GM19240 (cell line): ENCODE measurements at regions not wholly inside any gene's neighbourhood (a gene's known extent, or its start where the extent isn't known, plus 50 kb on each side); places are given as distances from the start of the nearest gene placed in this dataset.
"Not testable (repeated sequence)": the region's sequence is repeated elsewhere in the genome, so short reads cannot be mapped to it uniquely, and the experiment has no call there.

Source experiments
- DNase-seq: peaks from one replicate; pipeline ENCODE4 v3.0.0; 2011; ENCODE audit warnings: low spot score; ENCODE audit not compliant: insufficient read length

DNA sequence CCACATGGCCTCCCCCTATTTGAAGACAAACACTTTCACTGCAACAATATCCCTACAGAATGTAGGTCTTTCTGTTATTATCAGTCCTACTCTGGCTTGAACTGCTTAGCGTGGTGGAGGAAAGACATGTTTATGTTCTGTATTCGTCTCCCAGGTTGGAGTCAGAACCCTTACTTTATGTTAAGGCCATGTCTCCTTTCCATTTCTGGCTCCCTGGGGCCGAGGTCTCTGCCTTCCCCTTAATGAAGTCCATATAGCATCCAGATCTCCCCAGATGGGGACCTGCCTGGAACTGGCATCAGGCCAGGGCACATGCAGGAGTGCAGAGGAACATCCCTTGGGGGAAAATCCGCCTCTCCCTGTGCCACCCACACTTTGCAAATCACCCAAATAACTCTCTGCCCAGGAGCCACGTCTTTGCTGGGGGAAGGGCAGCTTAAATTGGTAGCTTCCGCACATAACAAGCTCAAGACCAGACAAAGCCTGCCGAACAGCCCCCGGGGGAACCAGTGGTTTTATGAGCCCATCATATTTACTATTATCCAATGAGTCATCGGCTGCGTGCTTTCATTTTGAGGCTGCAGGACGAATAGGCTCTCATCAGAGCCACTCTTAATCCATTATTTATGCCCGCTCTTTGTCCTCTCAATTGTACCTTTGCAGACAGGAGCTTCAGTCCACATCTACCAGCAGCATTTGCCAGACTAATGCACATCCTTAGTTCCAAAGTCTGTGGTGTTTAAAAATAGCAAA lies 237.0 kb downstream of the UACA start:
- no peak for DNase-seq

DNA sequence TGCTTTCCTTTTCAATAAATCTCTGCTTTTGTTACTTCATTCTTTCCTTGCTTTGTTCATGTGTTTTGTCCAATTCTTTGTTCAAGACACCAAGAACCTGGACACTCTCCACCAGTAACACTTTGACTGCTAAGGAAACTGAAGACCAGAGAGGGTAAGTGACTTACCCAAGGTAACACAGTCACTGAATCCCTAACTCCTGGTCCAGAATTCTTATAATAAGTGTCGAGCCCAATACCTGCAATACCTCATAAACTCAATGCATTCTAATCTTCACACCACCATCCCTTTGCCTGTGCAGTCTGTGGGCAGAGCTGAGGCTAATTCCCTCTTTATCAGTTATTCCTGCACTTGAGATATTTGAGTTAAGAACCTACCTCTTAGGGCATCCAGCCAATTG lies 237.8 kb downstream of the UACA start:
- no peak for DNase-seq

DNA sequence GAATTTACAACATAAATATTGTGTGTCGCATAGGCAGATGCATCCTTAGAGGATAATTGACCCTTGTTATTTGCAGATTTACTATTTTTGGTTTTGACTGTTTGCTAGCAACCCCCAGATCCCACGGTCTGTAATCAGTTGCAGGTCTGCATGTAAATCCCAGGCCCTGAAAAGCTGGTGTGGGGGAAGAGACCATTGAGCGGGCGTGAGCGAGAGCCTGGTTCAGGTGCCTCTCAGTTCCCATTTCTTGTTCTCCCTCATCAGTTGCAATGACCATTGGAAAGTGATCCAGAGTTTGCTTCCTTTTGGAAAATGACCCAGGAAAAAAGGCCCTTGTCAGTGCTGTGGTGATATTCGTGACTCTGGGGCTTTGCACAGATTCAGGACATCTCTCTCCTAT lies 238.9 kb downstream of the UACA start:
- DNase-seq, result no peak

DNA sequence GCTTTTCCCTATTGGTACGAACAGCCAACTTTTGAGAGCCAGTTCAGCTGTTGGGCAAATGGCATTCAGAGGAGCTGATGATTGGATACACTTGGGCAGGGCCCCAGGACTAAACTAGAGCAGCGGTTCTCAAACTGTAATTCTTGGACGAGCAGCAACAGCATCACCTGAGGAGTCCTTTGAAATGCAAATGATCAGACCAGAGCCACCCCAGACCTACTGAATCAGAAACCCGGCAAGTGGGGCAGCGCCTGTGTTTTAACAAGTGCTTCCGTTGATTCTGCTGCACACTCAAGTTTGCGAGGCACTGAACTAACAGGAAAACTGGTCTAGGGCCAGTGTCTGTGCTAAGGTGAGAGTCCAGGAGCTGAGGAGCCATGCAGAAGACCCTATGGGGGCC lies 239.7 kb downstream of the UACA start:
- DNase-seq, result no peak

DNA sequence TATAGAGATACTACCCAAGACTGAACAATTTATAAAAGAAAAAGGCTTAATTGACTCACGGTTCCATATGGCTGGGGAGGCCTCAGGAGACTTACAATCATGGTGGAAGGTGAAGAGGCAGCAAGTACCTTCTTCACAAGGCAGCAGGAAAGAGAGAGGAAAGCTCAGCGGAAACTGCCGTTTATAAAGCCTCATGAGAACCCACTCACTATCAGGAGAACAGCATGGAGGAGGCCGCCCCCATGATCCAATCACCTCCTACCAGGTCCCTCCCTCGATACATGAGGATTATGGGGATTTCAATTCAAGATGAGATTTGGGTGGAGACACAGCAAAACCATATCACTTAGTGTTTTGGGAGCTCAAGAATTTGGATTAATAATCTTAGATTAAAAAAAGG lies 240.2 kb downstream of the UACA start:
- no peak for DNase-seq

DNA sequence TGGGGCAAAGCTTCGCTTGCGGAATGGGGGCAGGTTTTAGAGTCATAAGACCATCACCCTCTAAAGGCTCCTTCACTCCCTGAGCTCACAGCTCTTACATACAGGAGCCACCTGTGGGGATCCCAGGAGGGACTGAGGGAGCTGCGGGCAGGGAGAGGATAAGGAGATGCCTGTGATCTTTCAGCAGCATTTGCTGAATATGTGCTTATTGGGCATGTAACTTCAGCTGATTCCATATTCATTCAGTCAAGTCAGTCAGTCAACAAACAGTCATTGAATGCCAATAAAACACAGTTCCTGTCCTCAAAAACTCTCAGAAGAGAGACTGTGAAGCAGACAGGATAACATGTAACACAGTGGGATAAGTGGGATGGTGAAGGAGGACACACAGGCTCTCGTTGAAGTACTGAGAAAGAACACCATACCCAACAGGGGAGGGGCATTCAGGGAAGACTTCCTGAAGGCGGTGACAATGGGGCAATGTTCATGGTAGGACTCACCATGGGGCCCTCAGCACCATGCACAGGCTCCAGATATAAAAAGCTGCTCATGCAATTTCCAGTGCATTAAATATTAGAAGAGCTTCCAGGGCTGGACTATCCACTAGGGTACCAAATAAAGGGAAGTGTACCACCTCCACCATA lies 240.9 kb downstream of the UACA start:
- no peak for DNase-seq

DNA sequence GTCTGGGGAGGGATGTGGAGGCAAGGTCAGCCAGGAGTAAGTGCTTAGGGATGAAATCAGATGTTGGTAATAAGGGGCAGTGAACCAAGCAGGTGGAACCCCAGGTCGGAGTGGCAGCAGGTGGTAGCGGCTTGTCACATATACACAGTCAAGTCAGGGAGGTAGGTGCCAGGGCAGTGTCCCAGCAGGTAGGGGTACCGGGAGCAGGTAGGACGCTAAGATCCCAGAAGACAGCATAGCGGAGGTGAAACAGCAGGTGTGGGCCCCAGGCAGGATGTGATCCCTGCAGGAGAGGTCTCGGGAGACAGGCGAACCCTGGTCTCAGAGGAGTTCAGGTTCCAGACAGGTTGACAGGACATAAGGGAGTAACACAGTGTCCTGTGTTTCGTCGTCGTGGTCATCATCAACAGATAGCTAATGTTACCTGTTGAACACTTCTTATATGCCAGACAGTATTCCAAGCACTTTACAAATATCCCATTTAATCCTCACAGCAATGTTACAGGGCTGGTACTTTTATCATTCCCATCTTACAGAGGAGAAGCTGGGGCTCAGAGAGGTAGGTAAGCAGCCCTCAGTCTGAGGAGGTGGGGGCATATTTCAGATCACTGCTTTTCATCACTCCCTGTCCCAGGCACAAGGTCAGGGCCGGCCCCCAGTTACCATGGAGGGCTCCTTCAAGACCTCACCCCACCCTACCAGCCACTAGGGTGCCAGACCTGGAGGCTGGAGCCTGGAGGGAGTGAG lies 241.6 kb downstream of the UACA start:
- DNase-seq, result no peak

DNA sequence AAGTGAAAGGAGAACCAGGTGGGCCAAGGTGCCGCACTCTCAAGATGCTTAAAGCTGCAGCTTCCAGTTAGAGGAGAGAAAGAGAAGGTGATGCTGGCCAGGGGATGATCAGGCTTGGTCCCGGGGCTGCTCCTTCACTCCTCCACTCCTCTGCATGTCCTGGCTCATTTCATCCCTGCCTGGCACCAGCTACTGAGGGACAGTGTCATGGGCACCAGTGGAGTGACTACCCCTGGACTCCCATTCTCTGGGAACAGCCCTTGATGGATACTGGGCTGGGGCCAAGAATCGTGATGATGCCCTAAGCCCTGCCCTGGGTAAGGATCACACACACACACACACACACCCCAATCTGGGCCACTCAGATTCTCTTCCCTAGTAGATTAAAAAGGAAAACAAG lies 243.7 kb downstream of the UACA start:
- DNase-seq, result no peak

DNA sequence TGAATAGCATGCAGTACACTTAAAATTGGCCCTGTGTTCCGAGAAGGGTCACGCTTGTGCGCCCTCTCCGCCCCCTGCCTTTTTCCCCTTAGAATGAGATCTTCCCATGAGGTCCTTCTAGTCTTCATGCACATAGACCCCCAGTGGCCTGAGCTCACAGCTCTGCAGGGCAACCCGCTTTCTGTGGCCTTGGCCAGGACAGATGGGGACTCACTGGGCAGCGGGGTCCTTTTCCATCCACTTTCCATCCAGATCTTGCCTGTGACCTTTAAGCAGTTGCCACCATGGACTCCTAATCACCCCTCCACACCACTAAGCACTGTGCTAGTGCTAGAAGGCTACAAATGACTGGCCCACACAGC lies 244.4 kb downstream of the UACA start:
- DNase-seq, result no peak

DNA sequence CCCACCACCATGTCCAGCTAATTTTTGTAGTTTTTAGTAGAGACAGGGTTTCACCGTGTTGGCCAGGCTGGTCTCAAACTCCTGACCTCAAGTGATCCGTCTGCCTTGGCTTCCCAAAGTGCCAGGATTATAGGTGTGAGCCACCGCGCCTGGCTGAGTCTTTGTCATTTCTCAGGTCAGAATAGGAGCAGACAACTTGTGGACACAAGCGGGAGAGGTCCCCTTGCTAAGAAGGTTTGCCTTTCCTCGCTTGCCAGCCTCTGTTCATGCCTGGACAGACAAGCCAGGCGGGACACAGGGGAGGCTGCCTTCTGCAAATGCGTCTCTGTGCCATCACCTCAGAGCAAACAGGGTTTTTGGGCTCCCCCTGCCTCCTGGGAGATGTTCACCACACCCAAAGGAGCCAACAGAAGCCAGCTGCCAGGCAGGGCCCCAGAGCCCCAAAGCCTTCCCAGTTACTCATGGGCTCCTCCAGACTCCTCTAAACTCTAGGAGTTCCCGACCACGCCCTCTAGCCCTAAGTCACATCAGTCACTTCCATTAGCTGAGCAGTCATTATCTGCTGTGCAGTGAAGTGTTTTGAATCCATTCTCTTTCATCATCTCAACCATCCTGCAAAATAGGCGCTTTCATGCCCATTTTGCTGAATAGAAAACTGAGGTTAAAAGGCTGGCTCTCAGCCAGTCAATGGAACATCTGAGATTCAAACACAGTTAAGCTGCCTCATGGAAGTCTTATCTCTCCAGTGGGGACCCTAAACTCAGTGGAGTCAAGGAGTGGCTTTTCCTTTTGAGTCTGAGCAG lies 245.0 kb downstream of the UACA start:
- no peak for DNase-seq

DNA sequence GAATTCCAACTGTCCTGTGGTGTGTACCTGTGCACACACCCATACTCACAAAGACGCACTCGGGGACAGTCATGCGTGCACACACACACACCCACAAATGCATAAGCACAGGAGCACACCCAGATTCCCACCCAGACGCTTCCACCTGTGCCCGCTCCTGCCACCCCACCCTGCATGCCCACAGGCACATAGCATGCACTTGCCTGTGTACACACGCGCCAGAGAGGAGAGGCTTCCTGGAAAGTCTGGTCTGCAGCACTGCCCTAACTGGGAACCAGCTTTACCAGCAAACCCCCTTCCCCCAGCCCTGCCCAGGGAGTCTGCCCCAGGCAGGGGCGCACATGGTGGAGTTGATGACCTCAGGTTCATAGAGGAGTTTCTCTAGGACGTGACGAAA lies 246.2 kb downstream of the UACA start:
- no peak for DNase-seq

DNA sequence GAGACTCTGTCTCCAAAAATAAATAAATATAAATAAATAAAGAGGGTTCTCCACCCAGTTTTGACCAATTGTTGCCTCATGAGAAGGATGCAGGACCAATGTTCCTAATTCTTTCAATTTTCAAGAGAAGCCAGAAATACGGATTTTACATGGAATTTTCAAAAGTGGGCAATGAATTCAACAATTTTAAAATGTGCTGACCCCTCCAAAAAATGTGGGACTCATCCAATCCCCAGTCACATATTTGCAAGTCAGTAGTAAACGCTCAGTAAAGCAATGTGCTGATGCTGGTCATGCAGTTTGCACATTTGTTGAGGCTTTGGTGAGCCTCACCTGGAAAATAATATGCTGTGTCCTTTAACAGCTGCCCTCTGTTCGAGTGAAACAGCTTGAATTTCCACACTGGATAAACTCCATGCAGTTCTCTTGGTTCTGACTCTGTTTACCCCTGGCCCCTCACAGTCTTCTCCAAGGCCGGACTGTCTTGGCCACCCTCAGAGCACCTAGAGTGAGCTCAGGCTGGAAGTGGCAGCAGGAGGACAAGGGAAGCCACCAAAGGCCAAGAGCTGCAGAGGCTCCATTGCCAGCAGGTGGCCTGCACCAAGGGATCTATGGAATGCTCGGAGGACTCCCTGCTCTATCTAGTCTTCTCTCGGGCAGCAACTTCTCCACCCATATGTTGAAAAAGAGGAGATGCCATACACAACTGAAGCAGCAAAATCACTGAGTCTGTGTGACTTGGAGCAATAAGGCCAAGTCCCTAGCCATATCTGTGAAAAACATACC lies 246.8 kb downstream of the UACA start:
- no peak for DNase-seq

DNA sequence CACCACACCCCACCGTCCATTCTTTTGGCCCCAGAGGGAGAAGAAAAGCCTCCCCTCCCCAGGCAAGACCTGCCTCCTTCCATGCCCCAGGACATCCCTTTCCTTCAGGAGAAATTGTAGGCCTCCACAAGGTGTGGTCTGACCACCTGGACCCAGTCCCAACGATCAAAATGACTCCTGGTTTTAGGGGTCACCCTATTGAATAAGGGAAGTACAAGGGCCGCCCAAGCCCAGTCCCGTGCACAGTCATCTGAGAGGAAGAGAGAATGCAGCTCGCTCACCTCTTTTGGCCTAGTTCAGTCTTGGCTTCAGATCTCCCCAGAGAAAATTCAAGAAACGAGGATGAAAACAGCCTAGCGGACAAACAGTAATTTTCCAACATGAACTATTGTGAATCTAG lies 249.1 kb downstream of the UACA start:
- no peak for DNase-seq

DNA sequence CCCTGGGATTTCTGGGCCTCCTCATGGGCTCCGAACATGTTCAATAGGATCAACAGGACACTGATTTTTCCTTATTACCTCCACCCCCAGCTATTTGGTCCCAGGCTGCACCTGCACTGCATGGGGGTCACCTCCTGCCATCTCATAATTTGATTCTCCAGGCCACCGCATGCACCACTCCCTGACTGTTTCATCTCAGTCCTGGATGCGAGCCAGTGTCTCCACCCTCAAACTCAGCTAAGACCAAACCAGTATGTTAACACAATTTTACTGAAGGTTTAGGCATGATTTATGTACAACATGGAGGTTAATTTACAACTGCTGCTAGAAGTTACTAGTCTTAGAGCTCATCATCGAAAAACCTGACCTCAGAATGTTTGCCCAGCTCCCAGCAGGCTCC lies 249.5 kb downstream of the UACA start:
- no peak for DNase-seq

DNA sequence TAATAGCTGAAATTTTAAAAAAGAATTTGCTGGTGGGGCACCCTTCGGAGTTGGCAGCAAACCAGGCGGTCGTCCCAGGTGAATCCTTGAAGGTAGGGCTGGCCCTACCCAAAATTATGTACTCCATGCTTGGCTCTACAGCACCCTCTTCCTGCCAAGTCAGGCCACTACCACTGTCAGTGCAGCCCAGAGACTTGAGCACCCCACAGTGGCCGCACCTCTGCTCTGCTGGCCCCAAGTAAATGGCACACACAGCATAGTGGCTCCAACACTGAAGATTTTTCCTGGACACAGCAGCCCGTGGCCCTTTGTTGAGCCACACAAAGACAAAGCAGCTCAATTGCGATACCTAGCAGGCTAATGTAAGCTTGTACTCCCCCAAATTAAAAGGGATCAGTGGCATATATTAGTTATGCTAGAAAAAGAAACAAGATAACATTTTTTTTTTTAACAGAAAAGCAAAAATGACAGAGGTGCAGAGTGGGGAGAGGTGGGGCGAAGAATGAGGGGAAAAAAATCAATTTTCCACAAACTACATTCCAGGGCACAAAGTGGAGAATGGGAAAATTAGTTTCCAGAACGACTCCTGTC lies 250.5 kb downstream of the UACA start:
- DNase-seq, result peak; percentile 81

DNA sequence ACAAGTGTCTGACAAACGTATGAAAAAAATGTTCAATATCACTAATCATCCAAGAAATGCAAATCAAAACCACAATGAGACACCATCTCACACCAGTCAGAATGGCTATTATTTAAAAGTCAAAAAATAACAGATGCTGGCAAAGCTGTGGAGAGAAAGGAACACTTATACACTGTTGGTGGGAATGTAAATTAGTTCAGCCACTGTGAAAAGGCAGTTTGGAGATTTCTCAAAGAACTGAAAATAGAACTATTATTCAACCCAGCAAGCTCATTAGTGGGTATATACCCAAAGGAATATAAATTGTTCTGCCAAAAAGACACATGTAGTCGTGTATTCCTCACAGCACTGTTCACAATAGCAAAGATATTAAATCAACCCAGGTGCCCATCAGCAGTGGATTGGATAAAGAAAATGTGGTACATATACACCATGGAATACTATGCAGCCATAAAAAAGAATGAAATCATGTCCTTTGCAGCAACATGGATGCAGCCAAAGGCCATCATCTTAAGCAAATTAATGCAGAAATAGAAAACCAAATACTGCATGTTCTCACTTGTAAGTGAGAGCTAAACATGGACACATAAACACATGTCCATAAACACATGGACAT lies 251.3 kb downstream of the UACA start:
- not testable (repeated sequence) for DNase-seq

DNA sequence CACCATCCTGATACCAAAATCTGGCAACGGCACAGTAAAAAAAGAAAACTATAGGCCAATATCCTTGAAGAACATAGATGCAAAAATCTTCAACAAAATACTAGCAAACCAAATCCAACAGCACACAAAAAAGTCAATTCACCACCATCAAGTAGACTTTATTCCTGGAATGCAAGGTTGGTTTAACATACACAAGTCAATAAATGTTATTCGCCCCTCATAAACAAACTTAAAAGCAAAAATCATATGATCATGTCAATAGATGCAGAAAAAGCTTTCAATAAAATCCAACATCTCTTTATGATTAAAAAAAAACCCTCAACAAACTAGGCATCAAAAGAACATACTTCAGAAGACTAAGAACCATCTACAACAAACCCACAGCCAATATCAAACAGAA lies 252.9 kb downstream of the UACA start:
- DNase-seq, result no peak

DNA sequence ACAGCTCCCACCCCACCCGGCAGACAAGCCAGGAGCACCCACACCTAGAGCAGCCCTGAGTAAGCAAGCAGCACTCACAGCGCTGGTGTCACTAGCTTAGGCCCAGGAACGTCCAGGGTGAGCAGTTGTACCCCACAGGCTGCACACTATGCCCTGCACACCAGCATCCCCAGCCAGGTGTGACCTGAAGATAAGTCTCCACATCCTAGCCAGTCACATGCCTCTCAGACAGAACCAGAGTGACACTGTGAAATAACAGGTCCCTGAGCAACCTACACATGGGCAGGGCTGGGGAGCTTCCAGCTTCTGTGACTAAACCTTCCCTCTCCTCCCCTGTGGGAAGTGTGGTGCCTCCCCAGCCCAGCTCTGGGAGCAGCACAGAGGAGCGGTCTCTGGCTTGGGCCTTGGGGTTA lies 253.6 kb downstream of the UACA start:
- no peak for DNase-seq

DNA sequence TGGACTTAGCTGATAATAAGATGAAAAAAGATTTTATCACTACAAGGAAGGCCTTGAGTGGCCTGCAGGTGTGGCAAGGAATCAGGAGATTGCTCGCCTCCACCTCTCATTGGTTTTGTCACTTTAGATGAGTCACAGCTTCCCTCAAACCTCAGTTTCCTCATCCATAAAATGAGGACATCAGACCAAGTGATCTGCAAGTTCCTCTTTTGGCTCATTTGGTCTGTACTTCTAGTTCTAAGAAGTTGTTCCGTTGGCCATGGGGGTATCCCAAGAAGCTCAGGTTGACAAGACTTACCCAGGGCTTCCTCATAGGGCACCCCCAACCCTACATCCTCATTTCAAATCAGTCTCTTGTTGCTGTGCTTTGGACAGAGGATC lies 254.1 kb downstream of the UACA start:
- DNase-seq, result no peak

DNA sequence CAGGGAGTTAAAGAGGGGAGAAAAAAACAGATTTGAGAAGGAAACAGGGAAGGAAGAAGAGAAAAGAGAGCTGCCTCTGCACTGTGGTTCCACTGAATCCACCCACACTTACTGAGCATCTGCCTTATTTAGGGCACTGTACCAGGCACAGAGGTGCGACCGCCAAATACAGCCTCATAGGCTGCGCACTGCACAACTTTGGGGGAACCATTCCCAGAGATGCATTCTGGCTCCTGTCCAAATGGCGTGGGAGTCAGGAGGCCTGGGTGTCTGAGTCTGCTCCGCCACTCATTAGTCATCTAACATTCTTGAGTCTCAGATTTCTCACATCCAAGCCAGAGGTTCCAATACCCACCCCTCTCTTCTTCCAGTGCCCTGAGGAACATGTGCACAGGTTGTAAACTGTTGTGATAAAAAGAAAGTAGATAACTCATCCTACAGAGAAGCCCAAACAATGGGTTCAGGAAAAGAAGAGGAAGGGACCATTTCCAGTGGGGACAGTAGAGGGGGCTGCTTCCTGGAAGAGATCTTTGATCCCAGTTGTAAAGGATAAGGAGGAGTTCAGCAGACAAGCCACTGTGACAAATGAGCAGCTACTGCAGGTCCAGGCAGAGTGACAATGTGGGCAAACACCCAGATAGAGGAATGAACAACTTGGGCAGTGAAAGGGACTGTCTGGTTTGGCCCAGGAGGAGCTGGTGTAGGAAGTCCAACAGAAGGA lies 254.6 kb downstream of the UACA start:
- DNase-seq, result no peak
